Mucosa of descending colon (tissue), 3 donors: ENCODE measurements at regions not wholly inside any gene's neighbourhood (a gene's known extent, or its start where the extent isn't known, plus 50 kb on each side); places are given as distances from the start of the nearest gene placed in this dataset.
"Not testable (repeated sequence)": the region's sequence is repeated elsewhere in the genome, so short reads cannot be mapped to it uniquely, and the experiment has no call there.

Experiments used
- ATAC-seq: fragments of 200-7000 bp; cut with Tn5 transposase; one replicate; pipeline ENCODE4 v1.9.1; 2020; ENCODE audit warnings: mild to moderate bottlenecking, moderate library complexity
- DNase-seq, 3 donors: peaks; one replicate each; pipeline ENCODE4 v3.0.0-alpha.2; 2020
- H3K36me3 ChIP-seq: fragments of 200-600 bp; one replicate; pipeline ENCODE4 v1.8.0; 2021; ENCODE audit warnings: low read depth, mild to moderate bottlenecking
- H3K4me1 ChIP-seq: fragments of 200-600 bp; one replicate; pipeline ENCODE4 v1.8.0; 2021; ENCODE audit warnings: low read depth, mild to moderate bottlenecking
- H3K4me3 ChIP-seq: fragments of 200-600 bp; one replicate; pipeline ENCODE4 v1.8.0; 2021; ENCODE audit warnings: mild to moderate bottlenecking
- H3K9me3 ChIP-seq: fragments of 200-600 bp; one replicate; pipeline ENCODE4 v1.8.0; 2021; ENCODE audit warnings: mild to moderate bottlenecking
- intact Hi-C, 2 donors: fragments of 100-400 bp; cut with DNase I in 1 of 2; cut with micrococcal nuclease in 1 of 2; formaldehyde crosslinking; loops; one replicate each; pipeline versions ENCODE4 v1.11.0 to v1.11.1; 2022; cut with DNase I, micrococcal nuclease
- TF ChIP-seq, protein P1 (sequence below): fragments of 200-600 bp; IDR thresholded peaks from one replicate; pipeline ENCODE4 v1.8.0; 2022; ENCODE audit warnings: antibody characterized with exemption, mild to moderate bottlenecking
- donor health status: DM: no; HTN: no; CAD: no; lungs with moderate emphysema.
- donor health status: DM: no; HTN: no; CAD: no.
- donor health status: DM: no; HTN: yes; CAD: no.

DNA sequence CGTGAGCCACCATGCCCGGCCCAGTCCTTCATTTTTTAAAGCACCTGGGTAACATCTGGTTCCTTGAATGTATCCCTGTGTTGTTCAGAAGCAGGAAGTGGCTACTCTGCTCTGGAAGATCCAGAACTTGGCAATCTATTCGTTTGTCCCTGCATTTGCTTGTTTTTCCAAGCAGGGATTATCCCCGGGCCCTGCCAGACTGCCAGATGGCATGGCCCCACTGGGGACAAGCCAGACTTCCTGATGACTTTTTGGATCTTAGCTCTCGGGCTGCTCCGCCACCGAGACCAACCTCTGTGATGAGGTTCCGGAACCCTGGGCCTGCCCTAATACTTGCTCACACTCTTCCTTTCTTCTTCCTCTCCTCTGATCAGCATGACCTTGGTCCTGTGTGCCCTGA lies 496.7 kb downstream of the TYW1 start:
- TF ChIP-seq, protein P1, sequence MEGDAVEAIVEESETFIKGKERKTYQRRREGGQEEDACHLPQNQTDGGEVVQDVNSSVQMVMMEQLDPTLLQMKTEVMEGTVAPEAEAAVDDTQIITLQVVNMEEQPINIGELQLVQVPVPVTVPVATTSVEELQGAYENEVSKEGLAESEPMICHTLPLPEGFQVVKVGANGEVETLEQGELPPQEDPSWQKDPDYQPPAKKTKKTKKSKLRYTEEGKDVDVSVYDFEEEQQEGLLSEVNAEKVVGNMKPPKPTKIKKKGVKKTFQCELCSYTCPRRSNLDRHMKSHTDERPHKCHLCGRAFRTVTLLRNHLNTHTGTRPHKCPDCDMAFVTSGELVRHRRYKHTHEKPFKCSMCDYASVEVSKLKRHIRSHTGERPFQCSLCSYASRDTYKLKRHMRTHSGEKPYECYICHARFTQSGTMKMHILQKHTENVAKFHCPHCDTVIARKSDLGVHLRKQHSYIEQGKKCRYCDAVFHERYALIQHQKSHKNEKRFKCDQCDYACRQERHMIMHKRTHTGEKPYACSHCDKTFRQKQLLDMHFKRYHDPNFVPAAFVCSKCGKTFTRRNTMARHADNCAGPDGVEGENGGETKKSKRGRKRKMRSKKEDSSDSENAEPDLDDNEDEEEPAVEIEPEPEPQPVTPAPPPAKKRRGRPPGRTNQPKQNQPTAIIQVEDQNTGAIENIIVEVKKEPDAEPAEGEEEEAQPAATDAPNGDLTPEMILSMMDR = no peak
- intact Hi-C loops = no loop called here
- H3K4me1 ChIP-seq = no peaks in the 10 kb centered on the region

DNA sequence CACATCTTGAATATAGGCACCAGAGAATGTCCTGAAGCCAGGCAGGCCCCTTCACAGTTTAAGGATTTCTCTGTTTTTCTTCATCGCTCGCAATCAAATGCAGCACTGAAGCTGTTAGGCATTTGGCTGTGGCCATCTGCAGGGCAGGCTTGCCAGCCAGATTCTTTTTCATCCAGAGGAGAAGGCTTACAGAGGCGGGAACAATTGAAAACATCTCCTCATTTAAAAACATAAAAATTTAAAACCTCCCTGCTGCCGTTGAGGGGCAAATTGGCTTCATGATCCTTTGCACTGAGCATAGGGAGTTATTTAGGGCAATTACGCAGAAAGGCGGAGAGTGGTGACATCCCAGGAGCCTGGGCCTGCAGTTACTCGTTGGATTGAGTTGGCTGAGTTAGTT lies 500.0 kb downstream of the TYW1 start:
- intact Hi-C loops = no loop called here
- TF ChIP-seq, protein P1 = no peak
- no peak overlapping the region for H3K4me3 ChIP-seq
- DNase-seq = no peak
- no peaks in the 10 kb centered on the region for H3K4me1 ChIP-seq
- ATAC-seq = no peak
- peaks cover 8% of the 10 kb centered on the region for H3K9me3 ChIP-seq
- H3K36me3 ChIP-seq = no peaks in the 10 kb centered on the region

More for the DNA sequence above, 496.7 kb downstream of the TYW1 start:
- H3K4me3 ChIP-seq = no peak overlapping the region
- no peak for DNase-seq
- no peak for ATAC-seq
- H3K36me3 ChIP-seq = no peaks in the 10 kb centered on the region
- peaks cover 8% of the 10 kb centered on the region for H3K9me3 ChIP-seq

DNA sequence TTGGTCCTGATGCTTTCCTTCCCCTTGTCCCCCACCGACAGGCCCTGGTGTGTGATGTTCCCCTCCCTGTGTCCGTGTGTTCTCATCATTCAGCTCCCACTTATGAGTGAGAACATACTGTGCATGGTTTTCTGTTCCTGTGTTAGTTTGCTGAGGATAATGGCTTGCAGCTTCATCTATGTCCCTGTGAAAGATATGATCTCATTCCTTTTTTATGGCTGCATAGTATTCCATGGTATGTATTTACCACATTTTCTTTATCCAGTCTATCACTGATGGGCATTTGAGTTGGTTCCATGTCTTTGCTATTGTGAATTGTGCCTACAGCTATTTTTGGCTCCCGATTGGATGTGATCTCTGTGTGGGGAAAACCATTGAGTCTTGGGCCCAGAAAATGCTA lies 501.3 kb downstream of the TYW1 start:
- H3K9me3 ChIP-seq, ATAC-seq, intact Hi-C loops, H3K4me1 ChIP-seq, H3K4me3 ChIP-seq, H3K36me3 ChIP-seq, DNase-seq: not testable (repeated sequence)

DNA sequence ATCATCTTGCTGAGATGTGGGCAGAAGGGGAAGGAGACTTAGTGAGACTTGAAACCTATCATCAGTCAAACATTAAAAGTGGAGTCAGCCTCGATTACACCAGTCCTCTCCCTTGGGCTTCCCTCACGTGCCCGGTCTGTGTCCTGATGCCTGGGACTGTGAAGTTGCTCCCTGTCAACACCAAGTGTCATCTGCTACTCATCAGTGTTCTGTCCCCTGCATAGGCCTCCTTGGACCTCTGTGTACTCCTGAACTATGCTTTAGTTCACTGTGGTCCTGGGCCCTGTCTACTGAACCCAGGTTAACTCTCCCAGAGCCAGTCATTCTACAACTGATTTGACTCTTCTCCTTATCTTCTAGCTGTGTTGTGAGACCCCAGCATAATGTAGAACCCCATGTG lies 506.3 kb downstream of the TYW1 start:
- intact Hi-C loops = no loop called here
- no peak for ATAC-seq
- TF ChIP-seq, protein P1 = no peak

DNA sequence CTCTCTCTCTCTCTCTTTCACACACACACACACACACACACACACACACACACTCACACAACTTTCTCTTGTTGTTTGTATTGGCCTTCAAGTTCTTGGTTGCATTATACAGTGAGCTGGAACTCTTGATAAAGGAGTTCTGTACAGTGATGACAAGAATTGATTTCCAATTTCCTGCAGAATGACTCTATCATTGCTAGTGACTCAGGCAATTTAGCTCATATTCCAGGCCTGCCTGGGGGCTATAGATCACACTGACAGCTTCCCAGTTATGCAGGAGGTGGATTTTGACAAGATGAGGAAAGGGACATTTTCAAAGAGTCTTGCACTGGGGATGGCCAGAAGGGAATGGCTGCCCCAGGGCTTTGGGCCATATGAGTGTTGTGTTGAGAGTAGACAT lies 508.8 kb downstream of the TYW1 start:
- Histone ChIP-seq H3K4me3 (no peak overlapping the region), H3K9me3 (no peaks in the 10 kb centered on the region), H3K4me1 (no peaks in the 10 kb centered on the region), H3K36me3 (no peaks in the 10 kb centered on the region)
- no peak for ATAC-seq
- TF ChIP-seq, protein P1 = no peak
- intact Hi-C loops = no loop called here
- no peak for DNase-seq

More for the DNA sequence above, 506.3 kb downstream of the TYW1 start:
- no peaks in the 10 kb centered on the region for H3K4me1 ChIP-seq
- H3K36me3 ChIP-seq = no peaks in the 10 kb centered on the region
- DNase-seq = no peak
- H3K9me3 ChIP-seq = peaks cover 2% of the 10 kb centered on the region
- H3K4me3 ChIP-seq = no peak overlapping the region

DNA sequence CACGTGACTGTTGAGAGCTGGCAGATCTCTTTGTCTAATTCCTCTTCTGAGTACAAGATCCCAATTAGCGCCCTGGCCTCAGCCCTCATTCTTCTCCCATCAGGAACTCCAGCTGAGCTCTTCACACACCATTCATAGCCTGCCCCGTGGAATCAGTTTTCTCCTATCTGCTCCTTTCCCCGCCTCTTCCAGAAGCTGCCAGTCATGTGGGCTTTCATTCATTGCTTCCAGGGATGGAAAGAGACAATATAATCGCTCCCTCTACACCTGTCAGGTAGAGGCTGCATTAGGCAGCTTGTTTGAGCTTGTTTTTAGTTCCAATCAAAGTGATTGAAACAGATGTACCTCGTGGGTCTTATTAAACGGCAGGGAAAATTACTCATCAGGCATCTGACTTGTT lies 515.8 kb downstream of the TYW1 start:
- Histone ChIP-seq H3K36me3 (no peaks in the 10 kb centered on the region), H3K4me3 (no peak overlapping the region), H3K4me1 (no peaks in the 10 kb centered on the region), H3K9me3 (no peaks in the 10 kb centered on the region)
- intact Hi-C loops = no loop called here
- TF ChIP-seq, protein P1 = no peak
- DNase-seq (no peak), ATAC-seq (no peak)
